Rectal smooth muscle tissue (tissue), 1 donor: ENCODE measurements at regions not wholly inside any gene's neighbourhood (a gene's known extent, or its start where the extent isn't known, plus 50 kb on each side); places are given as distances from the start of the nearest gene placed in this dataset.
A peak's percentile ranks its signal among the peaks of the same experiment; 100 is the strongest.

Experiments used
- H3K27ac ChIP-seq: one replicate; pipeline ENCODE4 v1.7.0; 2013; ENCODE audit warnings: low read depth, low read length, inconsistent platforms
- H3K27me3 ChIP-seq: one replicate; pipeline ENCODE4 v1.7.0; 2013; ENCODE audit warnings: low read length; ENCODE audit not compliant: control insufficient read depth, insufficient read depth
- H3K36me3 ChIP-seq: one replicate; pipeline ENCODE4 v1.7.0; 2013; ENCODE audit warnings: low read length; ENCODE audit not compliant: control insufficient read depth, insufficient read depth
- H3K4me1 ChIP-seq: one replicate; pipeline ENCODE4 v1.7.0; 2013; ENCODE audit warnings: low read length; ENCODE audit not compliant: control insufficient read depth, insufficient read depth
- H3K4me3 ChIP-seq: one replicate; pipeline ENCODE4 v1.7.0; 2013; ENCODE audit warnings: low read length
- H3K9ac ChIP-seq: one replicate; pipeline ENCODE4 v1.7.0; 2013; ENCODE audit warnings: low read length

DNA sequence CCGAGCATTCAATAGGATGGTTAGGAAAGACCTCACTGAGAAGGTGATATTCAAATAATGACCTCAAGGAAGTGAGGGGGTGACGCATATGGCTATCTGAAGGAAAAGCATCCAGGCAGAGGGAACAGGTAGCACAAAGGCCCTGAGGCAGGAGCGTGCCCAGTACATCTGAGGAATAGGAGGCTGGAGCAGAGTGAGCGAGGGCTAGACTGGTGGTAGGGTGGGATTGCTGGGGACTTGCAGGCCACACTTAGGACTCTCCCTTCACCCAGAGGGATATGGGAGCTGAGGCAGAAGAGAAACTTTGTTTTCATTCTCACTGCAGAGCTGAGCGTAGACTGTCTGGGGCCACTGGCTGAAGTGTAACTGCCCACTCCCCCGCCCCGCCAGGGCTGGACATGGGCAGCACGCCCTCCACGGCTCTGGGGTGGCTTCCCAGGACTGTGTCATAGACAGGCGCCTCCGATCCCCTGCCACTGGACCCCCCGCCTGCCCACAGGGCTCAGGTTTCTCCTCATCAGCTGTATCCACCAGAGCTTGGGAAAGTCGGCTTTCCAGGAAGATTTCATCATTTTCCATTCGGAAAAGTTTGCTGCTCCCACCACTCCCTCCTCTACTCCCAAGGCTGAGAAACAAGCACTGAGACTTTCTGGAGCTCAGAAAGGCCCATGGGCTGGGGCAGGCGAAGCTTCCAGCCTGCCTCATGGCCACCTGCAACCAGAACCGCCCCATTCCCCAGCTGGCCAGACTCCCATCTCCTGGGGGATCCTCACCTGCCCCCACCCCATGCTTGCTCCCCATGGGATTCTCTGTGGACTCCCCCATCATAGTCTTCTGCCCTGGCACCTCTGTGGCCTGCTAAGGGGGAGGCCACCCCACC is 142.6 kb downstream of the MRPL14 start:
- H3K4me1 ChIP-seq, result peaks cover 1% of the 10 kb centered on the region
- H3K36me3 ChIP-seq, result no peaks in the 10 kb centered on the region
- H3K9ac ChIP-seq, result no peak overlapping the region
- H3K27me3 ChIP-seq, result no peaks in the 10 kb centered on the region
- H3K27ac ChIP-seq, result no peak overlapping the region
- H3K4me3 ChIP-seq, result no peak overlapping the region

- Histone ChIP-seq H3K4me1 (no peaks in the 10 kb centered on the region), H3K36me3 (no peaks in the 10 kb centered on the region), H3K9ac (no peak overlapping the region), H3K27ac (peak overlapping the region; percentile 7), H3K4me3 (no peak overlapping the region), H3K27me3 (no peaks in the 10 kb centered on the region)
Observed at GRCh38 chr6:43983632-43984031, 143.6 kb downstream of the MRPL14 start.

DNA sequence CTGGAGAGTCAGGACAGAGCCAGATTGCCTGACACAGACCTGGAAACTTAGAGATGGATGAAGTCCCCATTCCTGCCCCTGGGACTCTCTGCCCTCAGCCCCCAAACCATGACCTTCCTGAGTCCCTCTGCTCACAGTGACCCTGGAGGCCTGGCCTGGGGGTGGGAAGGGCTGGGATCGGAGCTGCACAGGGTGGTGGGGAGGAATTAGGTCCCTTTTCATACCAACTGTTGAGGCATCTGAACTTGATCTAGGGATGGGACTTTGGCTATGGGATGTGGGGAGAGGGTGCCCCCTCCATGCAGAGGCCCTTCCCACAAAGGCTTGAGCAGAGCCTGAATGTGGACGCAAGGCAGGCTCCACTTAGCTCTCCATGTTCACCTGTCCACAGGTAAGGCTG is 144.1 kb downstream of the MRPL14 start:
- no peaks in the 10 kb centered on the region for H3K27me3 ChIP-seq
- no peak overlapping the region for H3K4me3 ChIP-seq
- H3K4me1 ChIP-seq, result no peaks in the 10 kb centered on the region
- H3K36me3 ChIP-seq, result no peaks in the 10 kb centered on the region
- H3K9ac ChIP-seq, result no peak overlapping the region
- peak overlapping the region; percentile 7 for H3K27ac ChIP-seq

- H3K9ac ChIP-seq, result no peak overlapping the region
- no peak overlapping the region for H3K4me3 ChIP-seq
- H3K4me1 ChIP-seq, result no peaks in the 10 kb centered on the region
- H3K27ac ChIP-seq, result no peak overlapping the region
- H3K36me3 ChIP-seq, result no peaks in the 10 kb centered on the region
- H3K27me3 ChIP-seq, result no peaks in the 10 kb centered on the region
Observed at GRCh38 chr6:43982084-43982625, 145.1 kb downstream of the MRPL14 start.

- Histone ChIP-seq H3K4me1 (no peaks in the 10 kb centered on the region), H3K4me3 (no peak overlapping the region), H3K27ac (no peak overlapping the region), H3K9ac (no peak overlapping the region), H3K27me3 (no peaks in the 10 kb centered on the region), H3K36me3 (no peaks in the 10 kb centered on the region)
Observed at GRCh38 chr6:43981363-43981990, 145.8 kb downstream of the MRPL14 start.

GRCh38 chr6:43980004-43980795 is 147.1 kb downstream of the MRPL14 start:
- H3K4me3 ChIP-seq, result no peak overlapping the region
- no peaks in the 10 kb centered on the region for H3K36me3 ChIP-seq
- no peak overlapping the region for H3K9ac ChIP-seq
- H3K4me1 ChIP-seq, result no peaks in the 10 kb centered on the region
- H3K27ac ChIP-seq, result no peak overlapping the region
- no peaks in the 10 kb centered on the region for H3K27me3 ChIP-seq

- Histone ChIP-seq H3K27ac (no peak overlapping the region), H3K9ac (no peak overlapping the region), H3K36me3 (no peaks in the 10 kb centered on the region)
Observed at GRCh38 chr6:43979525-43979924, 147.7 kb downstream of the MRPL14 start.

GRCh38 chr6:43978473-43979346 is 148.5 kb downstream of the MRPL14 start:
- Histone ChIP-seq H3K9ac (no peak overlapping the region), H3K36me3 (no peaks in the 10 kb centered on the region), H3K27ac (no peak overlapping the region), H3K4me3 (no peak overlapping the region), H3K4me1 (no peaks in the 10 kb centered on the region), H3K27me3 (no peaks in the 10 kb centered on the region)

More at GRCh38 chr6:43979525-43979924, 147.7 kb downstream of the MRPL14 start:
- Histone ChIP-seq H3K4me1 (no peaks in the 10 kb centered on the region), H3K4me3 (no peak overlapping the region), H3K27me3 (no peaks in the 10 kb centered on the region)

DNA sequence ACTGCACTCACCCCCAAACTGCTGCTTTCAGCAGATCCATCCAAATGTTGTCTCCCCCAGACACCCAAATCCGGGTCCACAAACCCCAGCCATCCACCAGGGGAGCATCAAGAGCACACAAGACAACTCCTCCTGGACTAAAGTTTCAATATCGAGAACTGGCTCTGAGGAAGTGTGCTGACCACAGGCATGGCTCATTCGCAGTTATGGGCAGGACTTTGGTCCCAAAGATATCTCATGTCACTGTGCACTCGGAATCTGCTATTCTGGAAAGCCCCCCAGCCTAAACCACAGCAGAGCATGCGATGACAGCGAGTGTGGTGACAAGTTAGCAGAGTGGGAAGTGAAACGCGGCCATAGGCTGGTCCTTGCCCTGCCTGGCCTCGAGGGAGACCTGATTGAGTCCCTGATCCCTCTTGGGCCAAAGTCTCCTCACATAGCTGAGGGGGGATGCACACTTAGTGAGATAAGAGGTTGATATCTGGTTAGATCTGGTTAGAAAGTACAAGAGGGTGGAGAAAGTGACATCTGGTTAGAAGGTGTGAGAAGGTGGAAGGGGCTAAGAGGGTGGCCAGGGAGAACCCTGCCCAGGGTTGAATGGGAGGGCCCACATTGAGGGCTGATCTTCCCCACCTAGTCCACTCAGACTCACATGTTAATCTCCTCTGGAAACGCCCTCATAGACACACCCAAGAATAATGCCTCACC is 149.7 kb downstream of the MRPL14 start:
- H3K27me3 ChIP-seq, result no peaks in the 10 kb centered on the region
- no peak overlapping the region for H3K27ac ChIP-seq
- H3K36me3 ChIP-seq, result no peaks in the 10 kb centered on the region
- peaks cover 7% of the 10 kb centered on the region for H3K4me1 ChIP-seq
- no peak overlapping the region for H3K4me3 ChIP-seq
- H3K9ac ChIP-seq, result no peak overlapping the region

DNA sequence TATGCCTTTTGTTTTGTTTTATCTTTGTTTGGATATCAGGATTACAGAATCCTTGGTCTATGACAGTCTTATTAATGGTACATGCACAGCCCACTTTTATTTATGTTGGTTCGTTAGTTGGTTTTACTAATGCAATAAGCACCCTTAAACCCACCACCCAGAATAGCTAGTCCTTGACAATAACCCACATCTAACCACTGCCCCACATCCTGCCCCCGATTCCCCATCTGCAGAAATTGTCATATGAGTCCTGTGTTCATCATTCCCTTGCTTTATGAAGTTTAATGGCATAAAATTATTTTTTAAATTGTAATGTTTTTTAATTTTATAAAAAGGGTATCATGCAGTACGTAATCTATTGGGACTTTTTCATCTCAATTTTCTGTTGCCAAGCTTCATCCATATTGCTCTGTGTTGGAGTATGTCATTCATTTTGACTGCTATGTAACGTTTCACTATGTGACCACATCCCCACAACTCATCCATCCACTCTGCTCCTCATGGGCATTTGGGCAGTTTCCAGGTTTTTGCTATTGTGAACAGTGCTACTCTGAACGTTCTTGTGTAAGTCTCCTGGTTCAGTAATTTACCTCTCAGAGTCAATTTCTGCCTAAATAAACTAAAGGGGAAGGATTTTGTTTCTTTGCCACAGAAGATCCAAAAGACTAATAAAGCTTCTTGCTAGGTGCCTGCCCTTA is 150.4 kb downstream of the MRPL14 start:
- no peaks in the 10 kb centered on the region for H3K36me3 ChIP-seq
- no peak overlapping the region for H3K27ac ChIP-seq
- H3K9ac ChIP-seq, result no peak overlapping the region
- peaks cover 14% of the 10 kb centered on the region for H3K4me1 ChIP-seq
- no peaks in the 10 kb centered on the region for H3K27me3 ChIP-seq
- no peak overlapping the region for H3K4me3 ChIP-seq
